K562 (cell line): ENCODE measurements at regions not wholly inside any gene's neighbourhood (a gene's known extent, or its start where the extent isn't known, plus 50 kb on each side); places are given as distances from the start of the nearest gene placed in this dataset.

Experiments used
- ATAC-seq: fragments of 200-7000 bp; cut with Tn5 transposase; 3 replicates; pipeline ENCODE4 v1.9.1; 2020; ENCODE audit warnings: moderate library complexity
- BruUV-seq: library from RNA; stranded (reverse); fragments of 400-500 nt; replicated peaks from 2 replicates; lab custom pipeline; 2021; lab: Mats Ljungman, UMichigan
- CTCF ChIA-PET: fragments of 300-600 bp; formaldehyde crosslinking; extraction: SDS; loops from one replicate; lab custom pipeline; 2021; ENCODE audit warnings: low intra/inter-chr PET ratio; lab: Yijun Ruan, JAX
- POLR2A ChIA-PET: fragments of 300-600, 350-650 bp; sonication (Branson Sonifier 250); formaldehyde crosslinking; extraction: SDS; loops from one replicate; lab custom pipeline; 2021; ENCODE audit warnings: antibody characterized with exemption, inconsistent platforms; lab: Yijun Ruan, JAX
- DNase-seq, 4 experiments: peaks; one replicate each; pipeline versions ENCODE4 v3.0.0 to v3.0.0-alpha.2; 2011 to 2018; ENCODE audit warnings: low spot score in 3 of 4, mixed read lengths in 3 of 4; ENCODE audit errors: extremely low read depth in 1 of 4
- FAIRE-seq: peaks from 2 replicates; lab custom pipeline; 2011; peaks lifted over from hg19 to GRCh38; lab: Jason Lieb, UNC
- H2AFZ ChIP-seq: 2 replicates; pipeline ENCODE4 v1.6.0; 2011; ENCODE audit warnings: low read depth, low read length, control low read depth, inconsistent platforms
- H3K27ac ChIP-seq: fragments of 200-600 bp; 3 replicates; pipeline ENCODE4 v1.8.0; 2011; ENCODE audit warnings: low read depth, mild to moderate bottlenecking, control low read depth, inconsistent platforms, low read length, moderate library complexity, mixed read lengths; ENCODE audit errors: extremely low read depth
- H3K27me3 ChIP-seq, 2 experiments: fragments of 300-600 bp in 1 of 2; 2 replicates in 1 of 2; 3 replicates in 1 of 2; pipeline versions ENCODE4 v1.6.0 to v1.8.0; 2011; ENCODE audit warnings: inconsistent platforms in 2 of 2, low read length in 2 of 2, mild to moderate bottlenecking in 1 of 2, mixed read lengths in 1 of 2, moderate library complexity in 1 of 2; ENCODE audit not compliant: control insufficient read depth in 2 of 2, insufficient read depth in 2 of 2
- H3K36me3 ChIP-seq: fragments of 300-600 bp; 3 replicates; pipeline ENCODE4 v1.8.0; 2011; ENCODE audit warnings: mild to moderate bottlenecking, low read length, inconsistent platforms; ENCODE audit not compliant: control insufficient read depth, insufficient read depth
- H3K4me1 ChIP-seq, 2 experiments: fragments of 200-600 bp in 1 of 2; replicated peaks in 1 of 2; 2 replicates in 1 of 2; 3 replicates in 1 of 2; pipeline versions ENCODE4 v1.5.1 to v1.8.0; 2011; ENCODE audit warnings: inconsistent platforms in 2 of 2, low read length in 2 of 2, mild to moderate bottlenecking in 1 of 2, mixed read lengths in 1 of 2, moderate library complexity in 1 of 2; ENCODE audit not compliant: control insufficient read depth in 2 of 2, insufficient read depth in 2 of 2
- H3K4me2 ChIP-seq: 2 replicates; pipeline ENCODE4 v1.6.1; 2011; ENCODE audit warnings: low read length, control low read depth, inconsistent platforms, mixed read lengths; ENCODE audit not compliant: insufficient read depth
- H3K4me3 ChIP-seq: fragments of 200-600 bp; sonication (generic), shearing (Covaris generic); 2 replicates; pipeline ENCODE4 v1.5.1; 2016; ENCODE audit warnings: control low read depth, inconsistent platforms
- H3K79me2 ChIP-seq: fragments of 200-600 bp; 3 replicates; pipeline ENCODE4 v1.8.0; 2011; ENCODE audit warnings: low read length, inconsistent platforms; ENCODE audit not compliant: control insufficient read depth, insufficient read depth
- H3K9ac ChIP-seq, 2 experiments: 2 replicates each; pipeline versions ENCODE4 v1.6.0 to v1.6.1; 2011; ENCODE audit warnings: low read depth in 2 of 2, low read length in 2 of 2, control low read depth in 1 of 2, inconsistent platforms in 1 of 2, mild to moderate bottlenecking in 1 of 2, mixed read lengths in 1 of 2; ENCODE audit not compliant: insufficient read depth in 1 of 2
- H3K9me1 ChIP-seq: one replicate; pipeline ENCODE4 v1.6.0; 2011; ENCODE audit warnings: inconsistent platforms, mild to moderate bottlenecking, low read length, moderate library complexity; ENCODE audit not compliant: control insufficient read depth, insufficient read depth
- H3K9me3 ChIP-seq: replicated peaks from 2 replicates; pipeline ENCODE4 v1.5.1; 2011; ENCODE audit warnings: low read depth, low read length, inconsistent platforms; ENCODE audit not compliant: control insufficient read depth, insufficient read depth
- H4K20me1 ChIP-seq: replicated peaks from 2 replicates; pipeline ENCODE4 v1.6.1; 2011; ENCODE audit warnings: low read length, inconsistent platforms, mixed read lengths; ENCODE audit not compliant: control insufficient read depth, insufficient read depth
- GMEB1 ChIP-seq: fragments of 250-450 bp; sonication (Bioruptor Pico); IDR thresholded peaks from 2 replicates; pipeline ENCODE4 v1.4.0; 2020; ENCODE audit warnings: mild to moderate bottlenecking
- HNRNPK ChIP-seq: fragments of 200-400 bp; formaldehyde crosslinking; IDR thresholded peaks from one replicate; pipeline ENCODE4 v1.6.1; 2018; ENCODE audit warnings: mild to moderate bottlenecking, low read depth, low read length; ENCODE audit not compliant: poor library complexity, severe bottlenecking
- MAFG ChIP-seq: fragments of 450-650 bp; conservative IDR thresholded peaks from 2 replicates; pipeline ENCODE4 v1.6.1; 2016; ENCODE audit warnings: missing genetic modification characterization, missing compliant biosample characterization
- MAX ChIP-seq: sonication (generic); formaldehyde crosslinking; IDR thresholded peaks from 2 replicates; pipeline ENCODE4 v1.9.0; 2022; ENCODE audit warnings: mild to moderate bottlenecking, missing genetic modification reagents
- YY1 ChIP-seq, 3 experiments: IDR thresholded peaks; 2 replicates each; pipeline ENCODE4 v1.6.1; 2011; ENCODE audit warnings: low read length in 2 of 3, mild to moderate bottlenecking in 2 of 3, moderate library complexity in 2 of 3, borderline replicate concordance in 1 of 3, control low read depth in 1 of 3, low read depth in 1 of 3; ENCODE audit not compliant: insufficient read depth in 3 of 3, insufficient replicate concordance in 2 of 3, control insufficient read depth in 1 of 3, insufficient read length in 1 of 3; ENCODE audit errors: extremely low read depth in 1 of 3
- ZBTB11 ChIP-seq, 3 experiments: fragments of 200-800 bp in 1 of 3; fragments of 250-450 bp in 1 of 3; fragments of 450-650 bp in 1 of 3; sonication (Bioruptor Pico) in 1 of 3; sonication (Bioruptor generic) in 1 of 3; formaldehyde crosslinking in 1 of 3; IDR thresholded peaks; 2 replicates each; pipeline versions ENCODE4 v1.6.1 to v1.8.0; 2016 to 2022; ENCODE audit warnings: mild to moderate bottlenecking in 2 of 3, missing genetic modification characterization in 2 of 3, missing compliant biosample characterization in 1 of 3, moderate library complexity in 1 of 3
- ZNF24 ChIP-seq: fragments of 450-650 bp; IDR thresholded peaks from 2 replicates; pipeline ENCODE4 v1.6.1; 2016
- ZNF311 ChIP-seq: fragments of 250-450 bp; sonication (Bioruptor Pico); IDR thresholded peaks from 2 replicates; pipeline ENCODE4 v1.4.0; 2020; ENCODE audit warnings: mild to moderate bottlenecking, moderate library complexity
- WGBS: fragments of 100-300 bp; shearing (Covaris generic); methylation state at CpG from one replicate; pipeline ENCODE4 v1.1.6; 2016; ENCODE audit warnings: low coverage, mixed read lengths; ENCODE audit not compliant: insufficient coverage; ENCODE audit errors: missing lambda C conversion rate; 5-methylcytosine and 5-hydroxymethylcytosine counted together
- in situ Hi-C: fragments of 300-500 bp; cut with MboI; formaldehyde crosslinking; loops from 4 replicates; pipeline ENCODE4 v1.15.0; 2018; ENCODE audit warnings: inconsistent platforms, mixed read lengths
- intact Hi-C: fragments of 100-400 bp; cut with micrococcal nuclease; formaldehyde crosslinking; loops from 2 replicates; pipeline ENCODE4 v1.14.2; 2022

GRCh38 chr5:67660149-67660548 is 463.6 kb upstream of the CD180 start (continued):
- no peak for TF ChIP-seq ZBTB11 (CRISPR knock-in tag; IDR thresholded peaks at IDR 0.05)

GRCh38 chr5:67659288-67659687 is 462.7 kb upstream of the CD180 start:
- CTCF ChIA-PET, result no interaction called here

More at GRCh38 chr5:67659288-67659687, 462.7 kb upstream of the CD180 start:
- H3K9ac ChIP-seq, result no peak overlapping the region
- DNase-seq, result no peak
- H2AFZ ChIP-seq, result no peak overlapping the region
- in situ Hi-C loops (no loop called here), intact Hi-C loops (no loop called here)
- H3K4me2 ChIP-seq, result no peak overlapping the region
- POLR2A ChIA-PET, result no interaction called here
- no TSS peak for BruUV-seq
- no peaks in the 10 kb centered on the region for H3K9me1 ChIP-seq
- TF ChIP-seq MAFG (tag) (no peak), HNRNPK (no peak), MAX (CRISPR knock-in tag) (no peak), ZNF24 (no peak), YY1 (IDR thresholded peaks at IDR 0.05; ENCODE audit: borderline replicate concordance in 1 of 3, control insufficient read depth in 1 of 3, extremely low read depth in 1 of 3, insufficient read depth in 3 of 3, insufficient read length in 1 of 3, insufficient replicate concordance in 2 of 3, low read depth in 1 of 3, low read length in 2 of 3) (no peak), GMEB1 (CRISPR knock-in tag) (no peak), ZNF311 (no peak)
- no peaks in the 10 kb centered on the region for H3K4me1 ChIP-seq
- no peak for FAIRE-seq
- H3K36me3 ChIP-seq, result no peaks in the 10 kb centered on the region
- no peak for ATAC-seq
- no peak overlapping the region for H3K27ac ChIP-seq
- H3K9me3 ChIP-seq, result no peaks in the 10 kb centered on the region
- 2% methylated on average over 6 of the region's 6 CpGs for WGBS
- no peaks in the 10 kb centered on the region for H3K79me2 ChIP-seq
- no peaks in the 10 kb centered on the region for H3K27me3 ChIP-seq
- H4K20me1 ChIP-seq, result no peaks in the 10 kb centered on the region
- H3K4me3 ChIP-seq, result no peak overlapping the region
